ENCODE measurements at regions not wholly inside any gene's neighbourhood (a gene's known extent, or its start where the extent isn't known, plus 50 kb on each side); places are given as distances from the start of the nearest gene placed in this dataset.

GRCh38 chr14:65360144-65360784, 52.3 kb upstream of the FUT8 start:
- no peak for DNase-seq

GRCh38 chr14:65361920-65362319, 50.6 kb upstream of the FUT8 start:
- DNase-seq: no peak

Measured in NCI-H2081 treated with DMSO at 0.1 percent for 48 hours (cell line).